Prostate gland (tissue), 2 donors: ENCODE measurements at regions not wholly inside any gene's neighbourhood (a gene's known extent, or its start where the extent isn't known, plus 50 kb on each side); places are given as distances from the start of the nearest gene placed in this dataset.

Source experiments
- DNase-seq: peaks from one replicate; pipeline ENCODE4 v3.0.0-alpha.2; 2019; ENCODE audit warnings: low spot score
- H3K27ac ChIP-seq, 2 donors: fragments of 200-600 bp; sonication (generic); 2 replicates each; pipeline ENCODE4 v1.5.1; 2017 to 2019
- H3K27me3 ChIP-seq: fragments of 200-600 bp; sonication (generic); replicated peaks from 2 replicates; pipeline ENCODE4 v1.5.1; 2019; ENCODE audit not compliant: insufficient read depth
- H3K36me3 ChIP-seq, 2 donors: fragments of 200-600 bp; sonication (generic); 1 replicate in 1 of 2; 2 replicates in 1 of 2; pipeline versions ENCODE4 v1.5.1 to v1.8.1; 2017 to 2019
- H3K4me1 ChIP-seq: fragments of 200-600 bp; sonication (generic); replicated peaks from 2 replicates; pipeline ENCODE4 v1.5.1; 2019
- H3K4me3 ChIP-seq, 2 donors: fragments of 200-600 bp; sonication (generic); 2 replicates each; pipeline ENCODE4 v1.5.1; 2017 to 2019
- H3K9me3 ChIP-seq: fragments of 200-600 bp; sonication (generic); 2 replicates; pipeline ENCODE4 v1.5.1; 2017
- POLR2A ChIP-seq: fragments of 450-650 bp; IDR thresholded peaks from one replicate; pipeline ENCODE4 v1.6.1; 2016; ENCODE audit warnings: antibody characterized with exemption, mild to moderate bottlenecking
- POLR2AphosphoS5 ChIP-seq: sonication (generic); formaldehyde crosslinking; IDR thresholded peaks from one replicate; pipeline ENCODE4 v1.6.1; 2017; ENCODE audit warnings: antibody characterized with exemption
- WGBS: methylation state at CpG from one replicate; pipeline ENCODE4 v1.1.5; 2018; 5-methylcytosine and 5-hydroxymethylcytosine counted together
- intact Hi-C: fragments of 100-400 bp; cut with DNase I; formaldehyde crosslinking; loops from one replicate; pipeline ENCODE4 v1.14.2; 2022
- TF ChIP-seq, protein P1 (sequence below), 4 experiments: fragments of 200-600 bp in 2 of 4; fragments of 450-650 bp in 2 of 4; sonication (generic) in 2 of 4; IDR thresholded peaks; 1 replicate in 3 of 4; 2 replicates in 1 of 4; pipeline ENCODE4 v1.5.1; 2016 to 2019; ENCODE audit warnings: antibody characterized with exemption in 4 of 4, mild to moderate bottlenecking in 2 of 4, moderate library complexity in 2 of 4

DNA sequence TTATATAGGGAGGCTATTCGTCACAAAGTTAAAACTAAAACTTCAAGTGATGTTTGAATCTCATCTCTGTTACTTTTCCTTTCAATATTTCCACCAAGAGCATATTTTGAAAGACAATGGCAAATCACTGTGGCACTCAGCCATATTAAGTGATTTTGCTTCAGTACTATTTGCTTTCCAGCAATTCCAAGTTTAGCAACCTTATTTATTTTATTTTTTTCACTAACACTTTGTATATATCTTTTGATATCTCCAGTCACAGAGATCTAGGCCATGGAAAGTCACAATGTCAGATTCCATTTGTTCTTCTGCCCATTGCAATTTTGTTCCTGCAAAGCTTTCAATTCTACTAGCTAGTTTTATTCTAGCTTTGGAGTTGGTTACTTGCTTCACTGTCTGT lies 1514.5 kb upstream of the ADGRL3 start:
- Histone ChIP-seq H3K27me3 (no peaks in the 10 kb centered on the region), H3K9me3 (no peaks in the 10 kb centered on the region), H3K4me3 (no peak overlapping the region), H3K4me1 (no peaks in the 10 kb centered on the region), H3K36me3 (no peaks in the 10 kb centered on the region), H3K27ac (no peak overlapping the region)
- intact Hi-C loops, result no loop called here
- TF ChIP-seq, protein P1, sequence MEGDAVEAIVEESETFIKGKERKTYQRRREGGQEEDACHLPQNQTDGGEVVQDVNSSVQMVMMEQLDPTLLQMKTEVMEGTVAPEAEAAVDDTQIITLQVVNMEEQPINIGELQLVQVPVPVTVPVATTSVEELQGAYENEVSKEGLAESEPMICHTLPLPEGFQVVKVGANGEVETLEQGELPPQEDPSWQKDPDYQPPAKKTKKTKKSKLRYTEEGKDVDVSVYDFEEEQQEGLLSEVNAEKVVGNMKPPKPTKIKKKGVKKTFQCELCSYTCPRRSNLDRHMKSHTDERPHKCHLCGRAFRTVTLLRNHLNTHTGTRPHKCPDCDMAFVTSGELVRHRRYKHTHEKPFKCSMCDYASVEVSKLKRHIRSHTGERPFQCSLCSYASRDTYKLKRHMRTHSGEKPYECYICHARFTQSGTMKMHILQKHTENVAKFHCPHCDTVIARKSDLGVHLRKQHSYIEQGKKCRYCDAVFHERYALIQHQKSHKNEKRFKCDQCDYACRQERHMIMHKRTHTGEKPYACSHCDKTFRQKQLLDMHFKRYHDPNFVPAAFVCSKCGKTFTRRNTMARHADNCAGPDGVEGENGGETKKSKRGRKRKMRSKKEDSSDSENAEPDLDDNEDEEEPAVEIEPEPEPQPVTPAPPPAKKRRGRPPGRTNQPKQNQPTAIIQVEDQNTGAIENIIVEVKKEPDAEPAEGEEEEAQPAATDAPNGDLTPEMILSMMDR (IDR thresholded peaks at IDR 0.05), result no peak
- TF ChIP-seq POLR2A (no peak), POLR2AphosphoS5 (no peak)
- DNase-seq, result no peak
- 87% methylated on average over 1 of the region's 1 CpG for WGBS

GRCh38 chr4:59689149-59689548 lies 1511.0 kb upstream of the ADGRL3 start:
- no peak for DNase-seq
- Histone ChIP-seq H3K27me3 (no peaks in the 10 kb centered on the region), H3K4me1 (no peaks in the 10 kb centered on the region), H3K36me3 (no peaks in the 10 kb centered on the region), H3K4me3 (no peak overlapping the region), H3K27ac (no peak overlapping the region), H3K9me3 (no peaks in the 10 kb centered on the region)
- TF ChIP-seq POLR2A (no peak), POLR2AphosphoS5 (no peak)
- TF ChIP-seq, protein P1 (IDR thresholded peaks at IDR 0.05), result no peak
- WGBS, result 76% methylated on average over 6 of the region's 6 CpGs
- intact Hi-C loops, result no loop called here

DNA sequence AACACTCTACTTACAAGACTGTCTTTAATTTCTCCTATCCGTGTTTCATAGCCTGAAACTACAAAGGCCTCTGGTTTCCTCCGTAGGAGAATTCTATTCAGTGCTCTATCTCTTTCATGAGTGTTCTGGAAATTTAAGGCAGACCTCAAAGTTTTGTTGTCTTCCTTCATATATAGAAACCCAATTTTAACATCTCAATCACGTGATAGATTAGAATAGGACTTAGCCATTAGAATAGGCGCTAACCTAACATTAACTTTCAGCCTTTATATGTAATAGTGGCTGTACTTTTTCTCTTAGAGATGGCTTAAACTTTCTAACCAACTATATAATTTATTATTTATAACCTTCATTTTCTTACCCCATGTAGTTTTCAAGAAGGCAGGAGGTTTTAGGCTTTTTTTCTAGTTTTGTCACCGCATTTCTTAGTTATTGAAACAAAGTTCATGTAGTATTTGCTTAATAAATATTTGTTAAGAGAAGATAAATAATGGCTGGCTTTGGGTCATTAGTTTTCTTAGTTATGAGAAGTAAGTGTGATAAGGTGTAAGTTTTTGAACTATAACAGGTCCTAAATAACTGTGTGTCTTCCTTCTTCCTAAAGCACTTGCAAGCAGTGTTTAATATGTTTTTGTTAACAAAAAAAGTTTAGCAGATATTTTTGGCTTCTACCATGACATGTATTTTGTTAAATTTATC lies 1504.6 kb upstream of the ADGRL3 start:
- H3K27me3 ChIP-seq, result no peaks in the 10 kb centered on the region
- no peaks in the 10 kb centered on the region for H3K36me3 ChIP-seq
- 82% methylated on average over 5 of the region's 5 CpGs for WGBS
- DNase-seq, result no peak
- H3K27ac ChIP-seq, result no peak overlapping the region
- TF ChIP-seq, protein P1 (IDR thresholded peaks at IDR 0.05), result no peak
- no peak for TF ChIP-seq POLR2A
- no peak for TF ChIP-seq POLR2AphosphoS5
- H3K4me1 ChIP-seq, result no peaks in the 10 kb centered on the region
- intact Hi-C loops, result no loop called here
- H3K4me3 ChIP-seq, result no peak overlapping the region
- no peaks in the 10 kb centered on the region for H3K9me3 ChIP-seq

GRCh38 chr4:59698041-59698440 lies 1502.1 kb upstream of the ADGRL3 start:
- Histone ChIP-seq H3K4me1 (no peaks in the 10 kb centered on the region), H3K36me3 (no peaks in the 10 kb centered on the region), H3K27ac (no peak overlapping the region), H3K27me3 (no peaks in the 10 kb centered on the region), H3K4me3 (no peak overlapping the region), H3K9me3 (no peaks in the 10 kb centered on the region)
- DNase-seq, result no peak
- TF ChIP-seq, protein P1 (IDR thresholded peaks at IDR 0.05), result no peak
- TF ChIP-seq POLR2A (no peak), POLR2AphosphoS5 (no peak)
- intact Hi-C loops, result no loop called here
- 79% methylated on average over 2 of the region's 2 CpGs for WGBS

DNA sequence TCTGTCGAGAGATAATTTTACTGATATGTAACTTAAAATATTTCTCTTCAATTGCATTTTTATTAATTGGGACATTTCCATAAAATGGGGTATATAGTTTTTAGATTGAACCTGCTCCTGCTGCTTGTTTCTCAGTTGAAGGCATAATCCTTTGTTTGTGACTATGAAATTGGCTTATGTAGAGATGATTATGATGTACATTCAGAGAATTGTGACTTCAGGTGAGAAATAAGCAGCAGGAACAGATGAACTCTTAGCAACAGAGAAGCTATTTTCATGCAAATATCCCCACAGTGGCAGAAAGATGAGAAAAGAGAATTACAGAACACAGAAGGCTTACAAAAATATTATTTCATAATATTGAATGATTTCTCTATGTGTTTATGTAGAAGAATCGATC lies 1499.5 kb upstream of the ADGRL3 start:
- no peaks in the 10 kb centered on the region for H3K36me3 ChIP-seq
- no peak for TF ChIP-seq POLR2AphosphoS5
- TF ChIP-seq, protein P1 (IDR thresholded peaks at IDR 0.05), result no peak
- TF ChIP-seq POLR2A, result no peak
- no peaks in the 10 kb centered on the region for H3K9me3 ChIP-seq
- whole genome bisulfite sequencing, result 92% methylated on average over 2 of the region's 2 CpGs
- no peak for DNase-seq
- no peaks in the 10 kb centered on the region for H3K27me3 ChIP-seq
- intact Hi-C loops, result no loop called here
- no peak overlapping the region for H3K27ac ChIP-seq
- no peak overlapping the region for H3K4me3 ChIP-seq
- H3K4me1 ChIP-seq, result no peaks in the 10 kb centered on the region
